Effector memory CD8-positive, alpha-beta T cell (primary cell): ENCODE measurements at regions not wholly inside any gene's neighbourhood (a gene's known extent, or its start where the extent isn't known, plus 50 kb on each side); places are given as distances from the start of the nearest gene placed in this dataset.

Experiments used
- ATAC-seq: fragments of 150-1000 bp; cut with Tn5 transposase; replicated peaks from 2 replicates; pipeline ENCODE4 v1.10.0; 2021; ENCODE audit warnings: mild to moderate bottlenecking, moderate library complexity
- DNase-seq, 3 experiments: peaks; one replicate each; pipeline ENCODE4 v3.0.0; 2021
- H3K27ac Mint-ChIP-seq, 2 donors: one replicate each; pipeline ENCODE4 v1.8.0; 2022; ENCODE audit warnings: mild to moderate bottlenecking in 2 of 2, mixed read lengths in 2 of 2, moderate library complexity in 2 of 2
- H3K27me3 Mint-ChIP-seq, 2 donors: one replicate each; pipeline ENCODE4 v1.8.0; 2022; ENCODE audit warnings: mixed read lengths in 2 of 2
- H3K36me3 Mint-ChIP-seq: one replicate; pipeline ENCODE4 v1.8.0; 2022; ENCODE audit warnings: mild to moderate bottlenecking, moderate library complexity, mixed read lengths; ENCODE audit not compliant: insufficient read depth
- H3K4me1 Mint-ChIP-seq, 2 donors: one replicate each; pipeline ENCODE4 v1.8.0; 2022; ENCODE audit warnings: low read depth in 2 of 2, mixed read lengths in 2 of 2
- H3K4me3 Mint-ChIP-seq, 2 donors: one replicate each; pipeline ENCODE4 v1.8.0; 2022; ENCODE audit warnings: mild to moderate bottlenecking in 2 of 2, mixed read lengths in 2 of 2, moderate library complexity in 2 of 2
- H3K9me3 Mint-ChIP-seq, 2 donors: one replicate each; pipeline ENCODE4 v1.8.0; 2022; ENCODE audit warnings: mixed read lengths in 2 of 2

- H3K27me3 Mint-ChIP-seq, result peaks cover 0 to 5% of the 10 kb centered on the region in 2 donors
- H3K9me3 Mint-ChIP-seq, result no peaks in the 10 kb centered on the region
- no peaks in the 10 kb centered on the region for H3K36me3 Mint-ChIP-seq
- DNase-seq (no peak), ATAC-seq (no peak)
- H3K27ac Mint-ChIP-seq, result no peak overlapping the region
- no peak overlapping the region for H3K4me3 Mint-ChIP-seq
- H3K4me1 Mint-ChIP-seq, result no peaks in the 10 kb centered on the region
Measured at GRCh38 chr6:100176951-100177710, 183.1 kb upstream of the MCHR2 start.

GRCh38 chr6:100176311-100176950 is 182.4 kb upstream of the MCHR2 start:
- ATAC-seq, result no peak
- Mint-ChIP-seq H3K4me3 (no peak overlapping the region), H3K4me1 (no peaks in the 10 kb centered on the region), H3K27ac (no peak overlapping the region), H3K36me3 (no peaks in the 10 kb centered on the region), H3K27me3 (no peaks in the 10 kb centered on the region), H3K9me3 (no peaks in the 10 kb centered on the region)
- DNase-seq, result no peak

- no peaks in the 10 kb centered on the region for H3K36me3 Mint-ChIP-seq
- no peaks in the 10 kb centered on the region for H3K27me3 Mint-ChIP-seq
- no peaks in the 10 kb centered on the region for H3K9me3 Mint-ChIP-seq
- H3K27ac Mint-ChIP-seq, result no peak overlapping the region
- no peaks in the 10 kb centered on the region for H3K4me1 Mint-ChIP-seq
- ATAC-seq, result no peak
- H3K4me3 Mint-ChIP-seq, result no peak overlapping the region
- no peak for DNase-seq
Measured at GRCh38 chr6:100175814-100176310, 181.8 kb upstream of the MCHR2 start.

GRCh38 chr6:100173211-100173610 is 179.2 kb upstream of the MCHR2 start:
- Mint-ChIP-seq H3K27me3 (no peaks in the 10 kb centered on the region), H3K9me3 (no peaks in the 10 kb centered on the region), H3K27ac (no peak overlapping the region), H3K4me3 (no peak overlapping the region), H3K36me3 (no peaks in the 10 kb centered on the region), H3K4me1 (no peaks in the 10 kb centered on the region)
- DNase-seq (no peak), ATAC-seq (no peak)

GRCh38 chr6:100172322-100172713 is 178.3 kb upstream of the MCHR2 start:
- Mint-ChIP-seq H3K4me1 (no peaks in the 10 kb centered on the region), H3K27me3 (no peaks in the 10 kb centered on the region), H3K9me3 (no peaks in the 10 kb centered on the region), H3K27ac (no peak overlapping the region), H3K36me3 (no peaks in the 10 kb centered on the region), H3K4me3 (no peak overlapping the region)
- DNase-seq (no peak), ATAC-seq (no peak)

GRCh38 chr6:100171533-100172321 is 177.7 kb upstream of the MCHR2 start:
- H3K27me3 Mint-ChIP-seq, result no peaks in the 10 kb centered on the region
- ATAC-seq (no peak), DNase-seq (no peak)
- H3K4me1 Mint-ChIP-seq, result no peaks in the 10 kb centered on the region
- H3K9me3 Mint-ChIP-seq, result no peaks in the 10 kb centered on the region
- no peak overlapping the region for H3K4me3 Mint-ChIP-seq
- H3K36me3 Mint-ChIP-seq, result no peaks in the 10 kb centered on the region
- H3K27ac Mint-ChIP-seq, result no peak overlapping the region

GRCh38 chr6:100168148-100168547 is 174.1 kb upstream of the MCHR2 start:
- Mint-ChIP-seq H3K36me3 (no peaks in the 10 kb centered on the region), H3K27ac (no peak overlapping the region), H3K4me3 (no peak overlapping the region), H3K27me3 (no peaks in the 10 kb centered on the region), H3K4me1 (no peaks in the 10 kb centered on the region), H3K9me3 (no peaks in the 10 kb centered on the region)
- DNase-seq (no peak), ATAC-seq (no peak)

GRCh38 chr6:100167585-100167984 is 173.6 kb upstream of the MCHR2 start:
- no peaks in the 10 kb centered on the region for H3K27me3 Mint-ChIP-seq
- H3K4me1 Mint-ChIP-seq, result no peaks in the 10 kb centered on the region
- no peak overlapping the region for H3K27ac Mint-ChIP-seq
- H3K9me3 Mint-ChIP-seq, result no peaks in the 10 kb centered on the region
- H3K36me3 Mint-ChIP-seq, result no peaks in the 10 kb centered on the region
- DNase-seq (no peak), ATAC-seq (no peak)
- no peak overlapping the region for H3K4me3 Mint-ChIP-seq

- Mint-ChIP-seq H3K27ac (no peak overlapping the region), H3K27me3 (no peaks in the 10 kb centered on the region), H3K9me3 (no peaks in the 10 kb centered on the region), H3K36me3 (no peaks in the 10 kb centered on the region), H3K4me1 (no peaks in the 10 kb centered on the region), H3K4me3 (no peak overlapping the region)
- DNase-seq, result no peak
- ATAC-seq, result no peak
Measured at GRCh38 chr6:100166956-100167355, 172.9 kb upstream of the MCHR2 start.

- ATAC-seq (no peak), DNase-seq (no peak)
- no peaks in the 10 kb centered on the region for H3K36me3 Mint-ChIP-seq
- peaks cover 0 to 2% of the 10 kb centered on the region in 2 donors for H3K27me3 Mint-ChIP-seq
- no peaks in the 10 kb centered on the region for H3K4me1 Mint-ChIP-seq
- no peak overlapping the region for H3K27ac Mint-ChIP-seq
- H3K4me3 Mint-ChIP-seq, result no peak overlapping the region
- H3K9me3 Mint-ChIP-seq, result no peaks in the 10 kb centered on the region
Measured at GRCh38 chr6:100165442-100165841, 171.4 kb upstream of the MCHR2 start.

- no peaks in the 10 kb centered on the region for H3K4me1 Mint-ChIP-seq
- H3K4me3 Mint-ChIP-seq, result no peak overlapping the region
- ATAC-seq (no peak), DNase-seq (no peak)
- H3K9me3 Mint-ChIP-seq, result no peaks in the 10 kb centered on the region
- H3K36me3 Mint-ChIP-seq, result no peaks in the 10 kb centered on the region
- peaks cover 0 to 9% of the 10 kb centered on the region in 2 donors for H3K27me3 Mint-ChIP-seq
- no peak overlapping the region for H3K27ac Mint-ChIP-seq
Measured at GRCh38 chr6:100163035-100163434, 169.0 kb upstream of the MCHR2 start.

- no peaks in the 10 kb centered on the region for H3K9me3 Mint-ChIP-seq
- no peak overlapping the region for H3K27ac Mint-ChIP-seq
- H3K4me3 Mint-ChIP-seq, result no peak overlapping the region
- H3K27me3 Mint-ChIP-seq, result peaks cover 0 to 12% of the 10 kb centered on the region in 2 donors
- DNase-seq (no peak), ATAC-seq (no peak)
- no peaks in the 10 kb centered on the region for H3K36me3 Mint-ChIP-seq
- no peaks in the 10 kb centered on the region for H3K4me1 Mint-ChIP-seq
Measured at GRCh38 chr6:100161782-100162365, 167.9 kb upstream of the MCHR2 start.

- Mint-ChIP-seq H3K27me3 (peaks cover 0 to 16% of the 10 kb centered on the region in 2 donors), H3K9me3 (no peaks in the 10 kb centered on the region), H3K4me3 (no peak overlapping the region), H3K36me3 (no peaks in the 10 kb centered on the region), H3K27ac (no peak overlapping the region), H3K4me1 (no peaks in the 10 kb centered on the region)
- no peak for ATAC-seq
- DNase-seq, result no peak
Measured at GRCh38 chr6:100160930-100161329, 166.9 kb upstream of the MCHR2 start.
